Ovary (tissue), 3 donors: ENCODE measurements at regions not wholly inside any gene's neighbourhood (a gene's known extent, or its start where the extent isn't known, plus 50 kb on each side); places are given as distances from the start of the nearest gene placed in this dataset.

Experiments used
- CTCF ChIP-seq, 3 donors: fragments of 450-650 bp in 2 of 3; fragments of 200-600 bp in 1 of 3; IDR thresholded peaks; one replicate each; pipeline versions ENCODE4 v1.5.1 to v1.8.0; 2016 to 2022; ENCODE audit warnings: antibody characterized with exemption in 3 of 3, mild to moderate bottlenecking in 1 of 3
- POLR2A ChIP-seq: fragments of 450-650 bp; IDR thresholded peaks from one replicate; pipeline ENCODE4 v1.6.1; 2017; ENCODE audit warnings: antibody characterized with exemption, mild to moderate bottlenecking, moderate library complexity
- donor health status: DM: no; HTN: no; CAD: no.

DNA sequence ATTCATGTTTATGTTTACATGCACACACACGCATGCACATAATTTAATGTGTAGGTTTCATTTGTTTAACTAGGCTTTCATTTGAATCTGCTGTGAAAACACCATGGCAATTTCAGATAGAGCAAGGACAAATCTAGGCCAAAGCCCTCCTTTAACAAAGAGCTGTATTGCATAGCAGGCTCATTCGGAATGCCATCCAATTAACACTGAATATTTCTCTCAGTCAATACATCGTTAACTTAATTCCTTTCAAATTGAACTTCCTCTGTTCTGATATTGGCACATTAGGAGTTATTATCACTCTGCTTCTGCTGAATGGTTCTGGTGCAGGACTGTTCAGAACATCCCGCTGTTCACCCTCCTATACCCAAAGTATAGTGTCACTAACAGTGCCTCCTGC, 435.1 kb upstream of the CDH20 start:
- no peak for TF ChIP-seq CTCF (IDR thresholded peaks at IDR 0.05)
- no peak for TF ChIP-seq POLR2A
